Activated naive CD8-positive, alpha-beta T cell (primary cell): ENCODE measurements at regions not wholly inside any gene's neighbourhood (a gene's known extent, or its start where the extent isn't known, plus 50 kb on each side); places are given as distances from the start of the nearest gene placed in this dataset.

Source experiments
- H3K27ac Mint-ChIP-seq: one replicate; pipeline ENCODE4 v1.8.0; 2021; ENCODE audit warnings: mixed read lengths
- H3K27me3 Mint-ChIP-seq: one replicate; pipeline ENCODE4 v1.8.0; 2021; ENCODE audit warnings: mixed read lengths
- H3K36me3 Mint-ChIP-seq: one replicate; pipeline ENCODE4 v1.8.0; 2021; ENCODE audit warnings: mixed read lengths
- H3K4me1 Mint-ChIP-seq: one replicate; pipeline ENCODE4 v1.8.0; 2021; ENCODE audit warnings: low read depth, mixed read lengths
- H3K4me3 Mint-ChIP-seq: one replicate; pipeline ENCODE4 v1.8.0; 2021; ENCODE audit warnings: mild to moderate bottlenecking, mixed read lengths
- H3K9me3 Mint-ChIP-seq: one replicate; pipeline ENCODE4 v1.8.0; 2021; ENCODE audit warnings: low read depth, mixed read lengths

DNA sequence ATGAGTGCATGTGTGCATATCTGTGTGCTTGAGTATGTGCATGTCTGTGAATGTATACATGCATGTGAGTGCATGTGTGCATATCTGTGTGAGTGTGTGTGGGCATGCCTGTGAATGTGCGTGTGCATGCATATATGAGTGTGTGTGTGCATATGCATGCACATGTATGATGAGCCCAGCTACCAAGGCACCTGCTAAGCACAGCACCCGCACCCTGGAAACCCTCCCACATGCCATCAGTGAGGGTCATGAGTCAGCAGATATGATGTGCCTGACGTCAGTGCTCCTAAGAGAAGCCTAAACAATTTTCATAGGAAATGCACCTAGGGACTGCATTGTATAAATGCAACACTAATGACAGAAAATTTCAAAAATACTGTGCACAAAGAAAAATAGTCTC is 151.1 kb downstream of the KIF26A start:
- Mint-ChIP-seq H3K27ac (no peak overlapping the region), H3K4me3 (no peak overlapping the region), H3K36me3 (no peaks in the 10 kb centered on the region), H3K4me1 (no peaks in the 10 kb centered on the region), H3K9me3 (no peaks in the 10 kb centered on the region), H3K27me3 (no peaks in the 10 kb centered on the region)

DNA sequence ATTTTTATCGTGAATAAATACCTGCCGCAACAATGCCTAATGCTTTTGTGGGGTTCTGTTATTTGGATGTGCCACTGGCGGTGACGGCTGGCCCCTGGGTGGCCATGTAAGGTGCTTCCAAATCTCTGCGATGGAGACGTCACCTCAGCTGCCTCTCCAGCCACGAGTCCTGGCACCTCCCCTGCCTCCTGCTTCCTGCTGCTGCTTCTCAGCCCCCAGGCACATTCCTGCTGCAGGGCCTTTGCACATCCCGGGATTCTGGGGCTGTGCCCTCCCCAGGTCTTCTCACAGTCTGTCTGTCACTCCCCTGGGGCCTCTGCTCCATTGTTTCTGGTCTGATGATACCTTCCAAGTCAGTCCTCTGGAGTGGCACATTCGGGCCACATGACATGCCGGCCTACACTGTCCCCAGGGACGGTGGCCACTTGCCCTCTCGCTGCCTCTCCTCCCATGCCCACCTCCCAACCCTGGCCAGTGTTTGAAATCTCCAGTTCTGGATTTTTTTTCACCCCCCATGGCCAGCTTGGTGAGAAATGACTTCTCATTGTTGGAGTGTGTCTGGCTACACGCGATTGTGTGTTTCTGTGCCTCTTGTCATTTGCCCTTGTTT is 151.8 kb downstream of the KIF26A start:
- Mint-ChIP-seq H3K4me1 (no peaks in the 10 kb centered on the region), H3K27ac (no peak overlapping the region), H3K4me3 (no peak overlapping the region), H3K27me3 (no peaks in the 10 kb centered on the region), H3K36me3 (no peaks in the 10 kb centered on the region), H3K9me3 (no peaks in the 10 kb centered on the region)

GRCh38 chr14:104290756-104291122 is 152.4 kb downstream of the KIF26A start:
- no peak overlapping the region for H3K27ac Mint-ChIP-seq
- H3K9me3 Mint-ChIP-seq = no peaks in the 10 kb centered on the region
- no peaks in the 10 kb centered on the region for H3K27me3 Mint-ChIP-seq
- H3K4me3 Mint-ChIP-seq = no peak overlapping the region
- no peaks in the 10 kb centered on the region for H3K4me1 Mint-ChIP-seq
- no peaks in the 10 kb centered on the region for H3K36me3 Mint-ChIP-seq

- Mint-ChIP-seq H3K27me3 (no peaks in the 10 kb centered on the region), H3K27ac (no peak overlapping the region), H3K4me3 (no peak overlapping the region), H3K36me3 (no peaks in the 10 kb centered on the region), H3K4me1 (no peaks in the 10 kb centered on the region), H3K9me3 (no peaks in the 10 kb centered on the region)
Measured at GRCh38 chr14:104291123-104292000, 153.0 kb downstream of the KIF26A start.

DNA sequence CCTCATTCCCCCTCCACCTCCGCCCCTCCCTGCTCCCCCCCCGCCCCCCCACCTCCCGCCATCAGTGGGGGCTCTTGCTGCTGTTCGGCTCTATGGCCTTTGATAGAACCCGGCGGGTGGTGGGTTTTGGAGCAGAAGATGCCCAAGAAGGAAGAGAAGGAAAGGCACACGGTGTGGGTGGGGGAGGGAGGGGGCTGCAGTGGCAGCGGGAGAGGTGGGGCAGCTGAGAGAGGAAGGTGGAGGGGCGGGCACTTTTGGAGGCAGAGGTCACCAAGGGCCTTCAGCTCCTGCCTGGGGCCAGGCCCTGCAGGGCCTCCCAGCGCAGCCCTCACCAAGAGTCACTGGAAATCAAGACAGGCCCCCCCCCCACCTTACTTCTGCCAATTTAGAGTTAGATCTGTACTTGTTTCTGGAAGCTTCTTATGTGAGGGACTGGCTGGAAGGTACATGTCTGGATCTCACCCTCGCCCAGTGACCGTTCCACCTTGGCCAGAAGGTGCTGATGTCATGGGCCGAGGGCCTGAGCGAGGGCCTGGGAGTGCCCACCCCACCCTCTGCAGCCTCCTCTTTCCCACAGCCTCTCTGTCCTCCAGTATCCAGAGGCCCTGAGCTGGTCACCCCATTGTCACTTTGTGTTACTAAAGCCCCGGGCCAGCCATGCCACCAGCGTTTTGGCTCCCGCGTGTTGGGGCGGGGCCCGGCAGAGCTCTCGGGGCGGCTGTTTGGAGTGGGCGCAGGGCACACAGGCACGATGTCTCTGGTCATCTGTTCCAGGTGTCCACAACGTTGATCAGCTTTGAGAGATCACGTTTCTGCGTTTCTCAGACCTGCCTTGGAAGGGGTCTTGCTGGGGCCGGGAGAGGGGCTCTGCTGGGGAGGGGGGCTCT is 153.9 kb downstream of the KIF26A start:
- Mint-ChIP-seq H3K36me3 (no peaks in the 10 kb centered on the region), H3K9me3 (no peaks in the 10 kb centered on the region), H3K4me1 (no peaks in the 10 kb centered on the region), H3K27me3 (no peaks in the 10 kb centered on the region), H3K4me3 (no peak overlapping the region), H3K27ac (no peak overlapping the region)

DNA sequence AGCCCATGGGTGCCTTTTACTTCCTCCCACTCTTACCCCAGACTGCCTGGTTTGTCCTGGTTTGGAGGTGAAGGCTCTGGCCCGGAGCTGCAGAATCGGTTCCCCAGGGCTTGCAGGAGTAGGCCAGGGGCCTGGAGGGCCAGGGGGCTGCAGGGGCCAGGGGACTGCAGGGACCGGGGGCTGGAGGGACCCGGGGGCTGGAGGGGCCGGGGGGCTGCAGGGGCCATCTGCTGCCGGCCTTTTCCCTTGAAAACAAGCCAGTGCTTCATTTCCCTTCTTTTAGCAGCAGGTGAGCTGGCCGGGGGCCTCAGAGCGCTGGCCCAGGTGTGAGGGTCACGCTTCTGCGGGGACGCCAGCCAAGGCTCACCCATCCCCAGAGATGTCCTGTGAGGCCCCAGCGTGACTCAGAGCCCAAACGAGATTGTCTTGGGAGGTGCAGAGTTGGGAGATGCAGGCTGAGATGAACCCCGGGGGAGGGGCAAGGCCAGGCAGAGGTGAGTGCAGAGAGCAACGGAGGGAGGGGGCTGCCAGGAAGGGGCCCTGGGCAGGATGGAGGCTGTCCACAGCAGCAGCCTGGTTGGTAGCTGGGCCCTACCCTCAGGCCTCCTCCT is 154.9 kb downstream of the KIF26A start:
- no peak overlapping the region for H3K27ac Mint-ChIP-seq
- no peaks in the 10 kb centered on the region for H3K4me1 Mint-ChIP-seq
- no peaks in the 10 kb centered on the region for H3K27me3 Mint-ChIP-seq
- H3K9me3 Mint-ChIP-seq = no peaks in the 10 kb centered on the region
- no peak overlapping the region for H3K4me3 Mint-ChIP-seq
- H3K36me3 Mint-ChIP-seq = no peaks in the 10 kb centered on the region

GRCh38 chr14:104293851-104294627 is 155.7 kb downstream of the KIF26A start:
- Mint-ChIP-seq H3K9me3 (no peaks in the 10 kb centered on the region), H3K27ac (no peak overlapping the region), H3K36me3 (no peaks in the 10 kb centered on the region), H3K4me1 (no peaks in the 10 kb centered on the region), H3K4me3 (no peak overlapping the region), H3K27me3 (no peaks in the 10 kb centered on the region)

DNA sequence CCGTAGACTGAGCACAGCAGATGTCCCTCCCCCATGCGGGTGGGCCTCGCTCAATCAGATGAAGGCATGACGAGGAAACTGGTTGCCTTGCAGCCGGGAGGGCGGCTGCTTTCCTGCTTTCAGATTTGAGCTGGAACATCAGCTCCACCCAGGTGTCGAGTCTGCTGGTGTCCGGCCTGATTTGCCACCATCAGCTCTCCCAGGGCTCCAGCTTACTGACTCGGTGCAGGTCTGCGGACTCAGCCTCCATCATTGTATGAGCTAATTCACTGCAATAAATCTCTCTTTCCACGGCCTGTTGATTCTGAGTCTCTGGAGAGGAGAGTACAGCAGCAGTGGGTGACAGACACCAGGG is 156.2 kb downstream of the KIF26A start:
- H3K4me3 Mint-ChIP-seq = no peak overlapping the region
- H3K36me3 Mint-ChIP-seq = no peaks in the 10 kb centered on the region
- no peaks in the 10 kb centered on the region for H3K4me1 Mint-ChIP-seq
- H3K27ac Mint-ChIP-seq = no peak overlapping the region
- no peaks in the 10 kb centered on the region for H3K9me3 Mint-ChIP-seq
- H3K27me3 Mint-ChIP-seq = no peaks in the 10 kb centered on the region

DNA sequence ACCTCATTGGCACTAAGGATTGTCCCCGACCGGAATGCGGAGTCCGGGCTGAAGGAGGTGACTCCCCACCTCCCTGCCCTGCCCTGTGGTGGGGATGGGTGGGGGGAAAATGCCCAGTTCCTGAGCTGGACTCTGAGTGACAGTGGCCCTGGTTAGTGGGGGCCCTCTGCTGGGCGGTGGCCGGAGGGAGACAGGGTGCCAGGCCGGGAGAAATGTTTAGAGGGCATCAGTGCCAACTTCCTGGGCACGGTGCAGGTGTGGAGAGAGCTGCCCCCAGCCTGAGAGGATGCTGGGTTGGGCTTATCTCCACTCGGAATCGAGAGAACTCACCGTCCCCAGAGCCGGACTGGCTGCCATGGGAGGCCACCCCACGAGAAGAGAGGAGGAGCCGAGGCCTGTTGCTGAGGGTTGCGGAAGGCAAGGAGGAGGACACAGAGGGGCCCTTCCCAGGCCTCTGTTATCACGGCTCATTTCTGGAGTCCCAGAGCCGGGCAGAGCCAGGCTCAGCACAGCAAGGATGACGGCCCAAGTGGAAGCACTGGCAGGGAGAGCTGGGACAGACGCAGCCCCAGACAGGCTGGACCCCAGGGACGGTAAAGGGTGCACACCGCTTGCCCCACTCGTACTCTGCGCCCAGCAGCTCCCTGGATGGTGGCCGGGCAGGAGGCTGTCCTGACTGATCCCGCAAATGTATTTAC is 156.7 kb downstream of the KIF26A start:
- no peaks in the 10 kb centered on the region for H3K36me3 Mint-ChIP-seq
- no peak overlapping the region for H3K4me3 Mint-ChIP-seq
- no peaks in the 10 kb centered on the region for H3K4me1 Mint-ChIP-seq
- H3K9me3 Mint-ChIP-seq = no peaks in the 10 kb centered on the region
- H3K27me3 Mint-ChIP-seq = no peaks in the 10 kb centered on the region
- H3K27ac Mint-ChIP-seq = no peak overlapping the region

DNA sequence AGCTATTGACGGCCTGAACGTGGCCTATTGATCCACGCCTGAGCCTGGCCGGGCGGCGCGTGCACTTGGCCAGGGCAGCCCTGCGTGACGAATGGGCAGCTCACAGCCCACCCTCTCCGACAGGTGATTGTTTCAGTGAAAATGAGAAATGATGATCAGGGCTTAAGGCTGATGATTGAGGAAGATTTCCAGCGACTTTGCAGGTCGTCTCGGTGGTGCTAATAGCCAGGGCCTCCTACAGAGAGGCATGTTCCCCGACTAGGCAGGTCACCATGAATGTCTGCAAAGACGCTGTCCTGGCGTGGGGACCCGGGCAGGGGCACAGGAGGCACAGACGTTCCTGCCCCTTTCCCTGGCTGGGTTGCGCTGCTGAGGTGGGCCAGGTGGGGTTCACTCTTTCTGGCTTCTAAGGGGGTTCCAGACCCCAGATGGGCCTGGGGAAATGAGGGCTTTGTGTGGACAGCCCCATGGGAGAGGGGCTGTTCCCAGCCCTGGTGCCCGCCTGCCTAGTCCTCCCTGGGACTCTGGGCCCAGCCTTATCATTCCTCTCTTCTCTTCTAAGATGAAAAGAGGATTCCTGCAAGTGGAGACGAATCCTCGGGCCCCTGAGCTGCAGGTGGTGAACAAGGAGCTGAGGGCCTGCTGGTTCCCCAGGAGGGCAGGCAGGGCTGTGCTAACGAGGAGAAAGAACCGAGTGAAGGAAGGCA is 157.4 kb downstream of the KIF26A start:
- no peak overlapping the region for H3K27ac Mint-ChIP-seq
- H3K9me3 Mint-ChIP-seq = no peaks in the 10 kb centered on the region
- no peaks in the 10 kb centered on the region for H3K36me3 Mint-ChIP-seq
- H3K4me3 Mint-ChIP-seq = no peak overlapping the region
- H3K4me1 Mint-ChIP-seq = no peaks in the 10 kb centered on the region
- no peaks in the 10 kb centered on the region for H3K27me3 Mint-ChIP-seq

- no peak overlapping the region for H3K4me3 Mint-ChIP-seq
- H3K4me1 Mint-ChIP-seq = no peaks in the 10 kb centered on the region
- no peak overlapping the region for H3K27ac Mint-ChIP-seq
- H3K9me3 Mint-ChIP-seq = no peaks in the 10 kb centered on the region
- H3K27me3 Mint-ChIP-seq = no peaks in the 10 kb centered on the region
- H3K36me3 Mint-ChIP-seq = no peaks in the 10 kb centered on the region
Measured at GRCh38 chr14:104296388-104297312, 158.3 kb downstream of the KIF26A start.

DNA sequence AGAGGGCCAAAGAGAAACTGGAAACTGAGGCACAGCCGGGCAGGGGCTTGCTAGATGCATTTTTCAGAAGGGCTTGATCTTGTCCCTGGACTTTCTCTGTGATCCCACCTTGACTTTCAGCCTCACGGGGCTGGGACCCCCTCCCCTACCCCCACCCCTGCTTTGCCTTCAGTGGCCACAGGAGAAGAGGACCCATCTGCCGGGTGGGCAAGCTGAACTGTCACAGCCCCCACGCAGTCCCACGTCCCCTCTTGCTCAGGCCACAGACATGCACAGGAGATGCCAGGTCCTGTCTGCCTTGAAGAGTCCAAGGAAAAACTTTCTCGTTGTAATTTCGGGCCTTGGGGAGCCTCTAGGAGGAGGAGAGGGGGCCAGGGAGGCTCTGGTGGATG is 158.9 kb downstream of the KIF26A start:
- Mint-ChIP-seq H3K27ac (no peak overlapping the region), H3K9me3 (no peaks in the 10 kb centered on the region), H3K4me1 (no peaks in the 10 kb centered on the region), H3K36me3 (no peaks in the 10 kb centered on the region), H3K27me3 (no peaks in the 10 kb centered on the region), H3K4me3 (no peak overlapping the region)
